RWPE1 (cell line): ENCODE measurements at regions not wholly inside any gene's neighbourhood (a gene's known extent, or its start where the extent isn't known, plus 50 kb on each side); places are given as distances from the start of the nearest gene placed in this dataset.

Experiments used
- CTCF ChIA-PET: fragments of 350-600 bp; sonication (Branson Sonifier 250); formaldehyde crosslinking; extraction: SDS; loops from one replicate; lab custom pipeline; 2021; lab: Yijun Ruan, JAX
- POLR2A ChIA-PET: fragments of 400-600 bp; formaldehyde crosslinking; extraction: SDS; loops from one replicate; lab custom pipeline; 2020; ENCODE audit warnings: antibody characterized with exemption; ENCODE audit not compliant: low non-redundant PET; lab: Yijun Ruan, JAX
- DNase-seq: peaks from one replicate; pipeline ENCODE4 v3.0.0; 2012; ENCODE audit warnings: low spot score
- H3K27ac ChIP-seq: fragments of 450-650 bp; 2 replicates; pipeline ENCODE4 v1.5.1; 2017
- CTCF ChIP-seq: fragments of 450-650 bp; conservative IDR thresholded peaks from 2 replicates; pipeline ENCODE4 v1.5.1; 2017; ENCODE audit warnings: low read depth, mild to moderate bottlenecking

GRCh38 chr2:240204431-240205276 lies 64.2 kb upstream of the OTOS start:
- no peak for DNase-seq
- POLR2A ChIA-PET = no interaction called here

GRCh38 chr2:240205348-240205747 lies 64.9 kb upstream of the OTOS start:
- ChIA-PET POLR2A (no interaction called here), CTCF (no interaction called here)
- TF ChIP-seq CTCF = no peak
- DNase-seq = peak; percentile 90
- peak overlapping the region; percentile 18 for H3K27ac ChIP-seq

More at GRCh38 chr2:240204431-240205276, 64.2 kb upstream of the OTOS start:
- no peak for TF ChIP-seq CTCF
- CTCF ChIA-PET = interaction anchor here (0.6 to 1.1 kb wide), 2 partner anchors 106 to 234 kb away, joined by 3 read pairs; no protein-coding TSS in a partner anchor
- H3K27ac ChIP-seq = peak overlapping the region; percentile 18

- POLR2A ChIA-PET = no interaction called here
- CTCF ChIA-PET = interaction anchor here (1.0 kb wide), 1 partner anchor 11 kb away, joined by 3 read pairs; no protein-coding TSS in a partner anchor
- DNase-seq = no peak
- H3K27ac ChIP-seq = peak overlapping the region; percentile 18; the same call in 1 of the 2 replicates
- no peak for TF ChIP-seq CTCF
These were observed 65.3 kb upstream of the OTOS start for GRCh38 chr2:240205772-240206171.

- H3K27ac ChIP-seq = no peak overlapping the region
- TF ChIP-seq CTCF = no peak
- no peak for DNase-seq
- POLR2A ChIA-PET = no interaction called here
- CTCF ChIA-PET = interaction anchor here (1.0 kb wide), 1 partner anchor 12 kb away, joined by 3 read pairs; no protein-coding TSS in a partner anchor
These were observed 66.2 kb upstream of the OTOS start for GRCh38 chr2:240206630-240207029.

GRCh38 chr2:240207661-240208060 lies 67.2 kb upstream of the OTOS start:
- ChIA-PET POLR2A (no interaction called here), CTCF (no interaction called here)
- H3K27ac ChIP-seq = no peak overlapping the region
- no peak for DNase-seq
- TF ChIP-seq CTCF = no peak

GRCh38 chr2:240208096-240208495 lies 67.6 kb upstream of the OTOS start:
- ChIA-PET POLR2A (no interaction called here), CTCF (no interaction called here)
- no peak for DNase-seq
- no peak overlapping the region for H3K27ac ChIP-seq
- TF ChIP-seq CTCF = no peak
